ENCODE measurements at regions not wholly inside any gene's neighbourhood (a gene's known extent, or its start where the extent isn't known, plus 50 kb on each side); places are given as distances from the start of the nearest gene placed in this dataset.

- no peak for TF ChIP-seq CTCF (conservative IDR thresholded peaks at IDR 0.05; ENCODE audit: low read length)
- no peak for TF ChIP-seq EZH2phosphoT487 (IDR thresholded peaks at IDR 0.05; ENCODE audit: borderline replicate concordance)
Measured at GRCh38 chr7:46547044-46547443, 626.0 kb upstream of the IGFBP3 start.
